ENCODE measurements at regions not wholly inside any gene's neighbourhood (a gene's known extent, or its start where the extent isn't known, plus 50 kb on each side); places are given as distances from the start of the nearest gene placed in this dataset.

- TF ChIP-seq, protein P1, sequence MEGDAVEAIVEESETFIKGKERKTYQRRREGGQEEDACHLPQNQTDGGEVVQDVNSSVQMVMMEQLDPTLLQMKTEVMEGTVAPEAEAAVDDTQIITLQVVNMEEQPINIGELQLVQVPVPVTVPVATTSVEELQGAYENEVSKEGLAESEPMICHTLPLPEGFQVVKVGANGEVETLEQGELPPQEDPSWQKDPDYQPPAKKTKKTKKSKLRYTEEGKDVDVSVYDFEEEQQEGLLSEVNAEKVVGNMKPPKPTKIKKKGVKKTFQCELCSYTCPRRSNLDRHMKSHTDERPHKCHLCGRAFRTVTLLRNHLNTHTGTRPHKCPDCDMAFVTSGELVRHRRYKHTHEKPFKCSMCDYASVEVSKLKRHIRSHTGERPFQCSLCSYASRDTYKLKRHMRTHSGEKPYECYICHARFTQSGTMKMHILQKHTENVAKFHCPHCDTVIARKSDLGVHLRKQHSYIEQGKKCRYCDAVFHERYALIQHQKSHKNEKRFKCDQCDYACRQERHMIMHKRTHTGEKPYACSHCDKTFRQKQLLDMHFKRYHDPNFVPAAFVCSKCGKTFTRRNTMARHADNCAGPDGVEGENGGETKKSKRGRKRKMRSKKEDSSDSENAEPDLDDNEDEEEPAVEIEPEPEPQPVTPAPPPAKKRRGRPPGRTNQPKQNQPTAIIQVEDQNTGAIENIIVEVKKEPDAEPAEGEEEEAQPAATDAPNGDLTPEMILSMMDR (conservative IDR thresholded peaks at IDR 0.05; ENCODE audit: low read length): no peak
- no peak for TF ChIP-seq EZH2phosphoT487 (IDR thresholded peaks at IDR 0.05; ENCODE audit: borderline replicate concordance)
Observed at GRCh38 chr1:218182455-218182854, 102.6 kb upstream of the RRP15 start.

Measured in Loucy (cell line).